ENCODE measurements at regions not wholly inside any gene's neighbourhood (a gene's known extent, or its start where the extent isn't known, plus 50 kb on each side); places are given as distances from the start of the nearest gene placed in this dataset.
A peak's percentile ranks its signal among the peaks of the same experiment; 100 is the strongest.

- no peaks in the 10 kb centered on the region for H3K36me3 Mint-ChIP-seq
- H3K27ac Mint-ChIP-seq, result no peak overlapping the region
- H3K4me3 Mint-ChIP-seq, result no peak overlapping the region
- no peaks in the 10 kb centered on the region for H3K4me1 Mint-ChIP-seq
- H3K27me3 Mint-ChIP-seq (ENCODE audit: low read depth in 3 of 3), result no peaks in the 10 kb centered on the region
- H3K9me3 Mint-ChIP-seq, result peaks cover 11 to 59% (median 36%) of the 10 kb centered on the region in 6 donors
- DNase-seq, result no peak
These were observed 153.1 kb downstream of the PCDH17 start for GRCh38 chr13:57784633-57785032.

GRCh38 chr13:57787058-57787791 lies 155.7 kb downstream of the PCDH17 start:
- Mint-ChIP-seq H3K9me3 (peaks cover 14 to 48% (median 32%) of the 10 kb centered on the region in 6 donors), H3K27me3 (ENCODE audit: low read depth in 3 of 3) (no peaks in the 10 kb centered on the region)
- DNase-seq, result no peak

GRCh38 chr13:57799624-57800023 lies 168.1 kb downstream of the PCDH17 start:
- peaks cover 0 to 2% (median 0%) of the 10 kb centered on the region in 3 donors for H3K27me3 Mint-ChIP-seq (ENCODE audit: low read depth in 3 of 3)
- no peak overlapping the region for H3K4me3 Mint-ChIP-seq
- no peak for DNase-seq
- no peak overlapping the region for H3K27ac Mint-ChIP-seq
- H3K9me3 Mint-ChIP-seq, result peaks cover 6 to 26% (median 16%) of the 10 kb centered on the region in 6 donors
- no peaks in the 10 kb centered on the region for H3K36me3 Mint-ChIP-seq
- H3K4me1 Mint-ChIP-seq, result no peaks in the 10 kb centered on the region

More at GRCh38 chr13:57787058-57787791, 155.7 kb downstream of the PCDH17 start:
- H3K4me1 Mint-ChIP-seq, result no peaks in the 10 kb centered on the region
- no peak overlapping the region for H3K4me3 Mint-ChIP-seq
- H3K36me3 Mint-ChIP-seq, result no peaks in the 10 kb centered on the region
- H3K27ac Mint-ChIP-seq, result no peak overlapping the region

DNA sequence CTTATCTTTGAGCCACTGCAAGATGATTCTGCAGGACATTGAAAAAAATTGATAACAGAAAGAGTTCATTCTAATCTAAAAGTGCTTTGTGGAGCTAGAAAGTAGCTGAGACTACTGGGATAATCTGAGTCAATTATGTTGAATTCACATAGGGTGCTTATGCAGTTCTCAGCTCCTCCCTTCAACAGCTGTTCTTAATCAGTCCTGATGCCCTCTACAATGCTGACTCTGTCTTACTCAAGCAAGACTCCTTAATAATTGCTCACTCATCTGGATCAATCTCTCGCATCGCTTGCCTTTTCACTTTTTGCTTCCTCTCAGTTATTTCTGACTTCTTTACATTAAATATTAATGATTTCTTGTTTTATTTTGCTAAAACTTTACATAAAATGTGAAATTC lies 182.1 kb downstream of the PCDH17 start:
- H3K9me3 Mint-ChIP-seq, result peaks cover 13 to 55% (median 31%) of the 10 kb centered on the region in 6 donors
- H3K27me3 Mint-ChIP-seq (ENCODE audit: low read depth in 3 of 3), result no peaks in the 10 kb centered on the region
- no peak for DNase-seq
- no peak overlapping the region for H3K4me3 Mint-ChIP-seq
- H3K4me1 Mint-ChIP-seq, result no peaks in the 10 kb centered on the region
- no peaks in the 10 kb centered on the region for H3K36me3 Mint-ChIP-seq
- no peak overlapping the region for H3K27ac Mint-ChIP-seq

DNA sequence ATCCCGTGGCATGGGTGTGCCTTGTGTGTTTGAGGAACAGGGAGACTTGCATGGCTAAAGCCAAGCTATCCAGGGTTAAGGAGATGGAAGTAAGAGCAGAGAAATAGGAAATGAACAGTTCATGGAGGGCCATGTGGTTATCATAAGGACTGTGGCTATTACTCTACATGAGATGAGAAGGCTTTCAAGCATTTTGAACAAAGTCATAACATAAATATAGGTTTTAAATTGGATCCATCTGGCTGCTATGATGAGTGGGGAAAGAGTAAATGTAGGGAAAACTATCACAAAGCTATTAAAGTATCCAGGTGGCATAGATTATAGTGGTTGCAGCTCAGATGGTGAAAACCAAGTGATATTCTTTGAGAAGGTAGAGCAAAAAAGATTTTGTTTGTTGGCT lies 184.1 kb downstream of the PCDH17 start:
- Mint-ChIP-seq H3K27me3 (ENCODE audit: low read depth in 3 of 3) (no peaks in the 10 kb centered on the region), H3K36me3 (no peaks in the 10 kb centered on the region), H3K27ac (no peak overlapping the region), H3K4me3 (peak overlapping the region in 1 of 5 donors; percentile 2), H3K4me1 (no peaks in the 10 kb centered on the region), H3K9me3 (peaks cover 12 to 50% (median 30%) of the 10 kb centered on the region in 6 donors)
- no peak for DNase-seq

GRCh38 chr13:57820924-57821323 lies 189.4 kb downstream of the PCDH17 start:
- H3K36me3 Mint-ChIP-seq, result no peaks in the 10 kb centered on the region
- no peaks in the 10 kb centered on the region for H3K4me1 Mint-ChIP-seq

DNA sequence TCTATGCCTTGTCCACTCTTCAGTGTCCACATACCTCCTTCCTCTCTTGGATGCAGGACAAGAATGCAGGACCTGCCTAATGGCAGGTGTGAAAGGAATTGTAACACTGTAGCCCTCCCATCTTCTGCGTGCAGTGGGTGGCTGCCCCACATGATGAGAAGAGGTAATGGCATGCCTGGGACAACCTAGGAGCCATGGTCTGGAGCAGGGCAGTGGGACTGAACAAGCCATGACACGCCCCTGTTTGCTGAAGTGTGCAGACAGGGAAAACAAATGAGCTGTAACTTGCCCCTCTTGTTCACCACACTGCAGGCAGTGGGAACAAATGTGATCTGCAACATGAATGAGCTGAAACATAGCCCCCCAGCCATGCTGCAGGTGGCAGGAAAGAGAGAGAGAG lies 192.2 kb downstream of the PCDH17 start:
- Mint-ChIP-seq H3K27me3 (ENCODE audit: low read depth in 3 of 3) (peaks cover 0 to 1% (median 0%) of the 10 kb centered on the region in 3 donors), H3K9me3 (peaks cover 5 to 50% (median 26%) of the 10 kb centered on the region in 6 donors)
- DNase-seq, result no peak

More at GRCh38 chr13:57820924-57821323, 189.4 kb downstream of the PCDH17 start:
- H3K27me3 Mint-ChIP-seq (ENCODE audit: low read depth in 3 of 3), result no peaks in the 10 kb centered on the region
- no peak overlapping the region for H3K4me3 Mint-ChIP-seq
- H3K9me3 Mint-ChIP-seq, result peaks cover 10 to 60% (median 28%) of the 10 kb centered on the region in 6 donors
- no peak for DNase-seq
- no peak overlapping the region for H3K27ac Mint-ChIP-seq

DNA sequence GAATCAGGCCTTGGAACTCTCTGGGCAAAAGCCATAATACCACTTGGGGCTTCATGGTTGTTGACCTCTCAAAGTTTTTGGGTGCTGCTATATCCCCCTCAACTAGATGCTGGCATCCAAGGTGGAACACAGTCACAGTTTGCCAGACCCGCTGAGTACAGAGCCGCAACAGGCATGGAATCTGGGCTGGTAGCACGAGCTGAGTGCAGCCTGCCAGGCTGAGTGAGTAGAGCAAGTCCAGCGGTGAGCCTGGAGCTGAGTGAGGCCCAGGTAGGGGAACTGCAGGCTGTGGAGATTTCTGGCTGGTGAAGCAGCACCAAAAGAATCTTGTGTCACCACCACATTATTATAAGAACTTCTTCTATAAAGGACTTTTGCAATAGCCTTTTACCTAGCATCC lies 192.6 kb downstream of the PCDH17 start:
- Mint-ChIP-seq H3K27ac (no peak overlapping the region), H3K4me3 (no peak overlapping the region), H3K4me1 (no peaks in the 10 kb centered on the region), H3K9me3 (peaks cover 5 to 51% (median 27%) of the 10 kb centered on the region in 6 donors), H3K27me3 (ENCODE audit: low read depth in 3 of 3) (peaks cover 0 to 1% (median 0%) of the 10 kb centered on the region in 3 donors), H3K36me3 (no peaks in the 10 kb centered on the region)
- no peak for DNase-seq

More for the DNA sequence above, 192.2 kb downstream of the PCDH17 start:
- no peaks in the 10 kb centered on the region for H3K4me1 Mint-ChIP-seq
- no peak overlapping the region for H3K4me3 Mint-ChIP-seq
- H3K36me3 Mint-ChIP-seq, result no peaks in the 10 kb centered on the region
- no peak overlapping the region for H3K27ac Mint-ChIP-seq

DNA sequence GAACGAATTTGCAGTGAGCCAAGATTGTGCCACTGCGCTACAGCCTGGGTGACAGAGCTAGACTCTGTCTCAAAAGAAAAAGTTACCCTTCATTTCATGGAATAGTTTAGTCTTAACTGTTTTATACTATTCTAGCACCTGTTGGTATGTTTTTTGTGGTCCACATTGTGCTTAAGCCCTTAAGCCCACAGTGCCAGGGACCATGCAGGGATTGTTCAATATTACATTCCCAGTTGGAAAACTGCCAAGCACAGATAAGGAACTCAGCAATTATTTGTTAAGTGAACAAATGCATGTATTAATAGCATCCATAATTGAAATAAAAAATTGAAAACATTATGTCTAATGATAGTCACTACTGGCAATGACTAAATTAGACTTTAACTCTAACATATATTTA lies 193.5 kb downstream of the PCDH17 start:
- no peak for DNase-seq
- peaks cover 0 to 1% (median 0%) of the 10 kb centered on the region in 3 donors for H3K27me3 Mint-ChIP-seq (ENCODE audit: low read depth in 3 of 3)
- no peak overlapping the region for H3K27ac Mint-ChIP-seq
- H3K9me3 Mint-ChIP-seq, result peaks cover 10 to 55% (median 29%) of the 10 kb centered on the region in 6 donors
- H3K36me3 Mint-ChIP-seq, result no peaks in the 10 kb centered on the region
- H3K4me1 Mint-ChIP-seq, result no peaks in the 10 kb centered on the region
- H3K4me3 Mint-ChIP-seq, result no peak overlapping the region

- Mint-ChIP-seq H3K27ac (no peak overlapping the region), H3K4me3 (no peak overlapping the region), H3K9me3 (peaks cover 18 to 62% (median 29%) of the 10 kb centered on the region in 6 donors), H3K4me1 (no peaks in the 10 kb centered on the region), H3K36me3 (no peaks in the 10 kb centered on the region), H3K27me3 (ENCODE audit: low read depth in 3 of 3) (peaks cover 0 to 1% (median 0%) of the 10 kb centered on the region in 3 donors)
- DNase-seq, result no peak
These were observed 198.0 kb downstream of the PCDH17 start for GRCh38 chr13:57829496-57829895.

- DNase-seq, result no peak
- Mint-ChIP-seq H3K4me1 (no peaks in the 10 kb centered on the region), H3K4me3 (no peak overlapping the region), H3K27ac (no peak overlapping the region), H3K9me3 (peaks cover 15 to 65% (median 30%) of the 10 kb centered on the region in 6 donors), H3K36me3 (no peaks in the 10 kb centered on the region), H3K27me3 (ENCODE audit: low read depth in 3 of 3) (peaks cover 0 to 1% (median 0%) of the 10 kb centered on the region in 3 donors)
These were observed 200.6 kb downstream of the PCDH17 start for GRCh38 chr13:57832187-57832586.

- no peak overlapping the region for H3K27ac Mint-ChIP-seq
- no peaks in the 10 kb centered on the region for H3K36me3 Mint-ChIP-seq
- no peak for DNase-seq
- H3K4me3 Mint-ChIP-seq, result no peak overlapping the region
- peaks cover 11 to 59% (median 28%) of the 10 kb centered on the region in 6 donors for H3K9me3 Mint-ChIP-seq
- H3K27me3 Mint-ChIP-seq (ENCODE audit: low read depth in 3 of 3), result no peaks in the 10 kb centered on the region
- H3K4me1 Mint-ChIP-seq, result no peaks in the 10 kb centered on the region
These were observed 206.3 kb downstream of the PCDH17 start for GRCh38 chr13:57837801-57838200.

DNA sequence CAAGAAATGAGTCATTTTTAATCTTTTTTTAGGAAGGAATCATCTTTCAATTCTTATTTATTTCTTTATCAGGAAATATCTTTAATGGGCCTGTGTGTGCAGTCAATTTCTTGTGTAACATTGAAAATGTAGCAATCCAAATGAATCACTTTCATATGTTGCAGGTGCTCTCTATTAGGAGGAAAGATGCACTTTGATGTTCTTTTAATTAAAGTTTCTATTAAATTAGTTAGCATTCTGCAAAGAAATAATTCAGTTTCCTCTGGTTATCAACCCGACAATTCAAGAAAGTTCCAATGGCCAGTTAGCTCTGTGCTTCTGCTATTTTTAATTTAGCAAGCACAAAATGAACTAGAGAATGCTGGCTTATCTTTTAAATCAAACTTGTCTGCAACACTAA lies 212.0 kb downstream of the PCDH17 start:
- Mint-ChIP-seq H3K4me1 (no peaks in the 10 kb centered on the region), H3K36me3 (peaks cover 0 to 8% (median 5%) of the 10 kb centered on the region in 3 donors), H3K27me3 (ENCODE audit: low read depth in 3 of 3) (peaks cover 0 to 4% (median 0%) of the 10 kb centered on the region in 3 donors), H3K4me3 (no peak overlapping the region), H3K27ac (no peak overlapping the region), H3K9me3 (peaks cover 14 to 56% (median 34%) of the 10 kb centered on the region in 6 donors)
- no peak for DNase-seq

- DNase-seq, result no peak
- peaks cover 0 to 4% (median 0%) of the 10 kb centered on the region in 3 donors for H3K27me3 Mint-ChIP-seq (ENCODE audit: low read depth in 3 of 3)
- no peak overlapping the region for H3K27ac Mint-ChIP-seq
- peaks cover 0 to 8% (median 5%) of the 10 kb centered on the region in 3 donors for H3K36me3 Mint-ChIP-seq
- H3K4me1 Mint-ChIP-seq, result no peaks in the 10 kb centered on the region
- no peak overlapping the region for H3K4me3 Mint-ChIP-seq
- peaks cover 12 to 50% (median 38%) of the 10 kb centered on the region in 6 donors for H3K9me3 Mint-ChIP-seq
These were observed 215.1 kb downstream of the PCDH17 start for GRCh38 chr13:57846600-57847173.

All from immature natural killer cell (primary cell).